ENCODE measurements at regions not wholly inside any gene's neighbourhood (a gene's known extent, or its start where the extent isn't known, plus 50 kb on each side); places are given as distances from the start of the nearest gene placed in this dataset.

DNA sequence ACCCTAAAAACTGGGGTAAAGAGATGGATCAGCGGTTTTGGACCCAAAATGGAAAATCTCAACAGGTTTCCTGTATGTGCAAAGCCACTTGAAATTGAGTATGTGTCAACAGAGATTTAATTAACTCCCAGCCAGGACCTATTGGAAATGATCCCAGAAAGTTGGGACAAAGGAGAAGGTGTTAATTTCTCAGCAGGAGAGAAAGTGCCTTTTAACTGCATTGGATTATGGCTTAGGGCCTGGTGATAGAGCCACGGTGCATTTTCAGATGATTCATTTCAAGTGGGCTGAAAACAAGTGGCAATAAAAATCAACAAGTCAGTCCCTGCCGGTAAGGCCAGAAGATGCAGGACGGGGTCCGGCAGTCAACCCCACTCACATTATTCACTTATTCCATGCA is 80.2 kb upstream of the BCL11A start:
- H3K23ac ChIP-seq (ENCODE audit: insufficient read length, low read depth, low read length): no peak overlapping the region
- H3K18ac ChIP-seq (ENCODE audit: insufficient read length, low read depth, low read length): no peak overlapping the region
- H3K4me1 ChIP-seq (ENCODE audit: insufficient read depth, low read length): no peaks in the 10 kb centered on the region
- no peak overlapping the region for H4K8ac ChIP-seq (replicated peaks; ENCODE audit: insufficient read length, low read depth, low read length)
- no peak overlapping the region for H2BK120ac ChIP-seq (ENCODE audit: low read depth, low read length, poor library complexity, severe bottlenecking)
- no peak overlapping the region for H3K9ac ChIP-seq (ENCODE audit: extremely low read depth, insufficient read length, low read length)
- Mint-ChIP-seq H3K27ac (no peak overlapping the region), H3K4me3 (no peak overlapping the region), H3K36me3 (ENCODE audit: insufficient read depth in 1 of 3, low read depth in 3 of 3) (no peaks in the 10 kb centered on the region), H3K9me3 (no peaks in the 10 kb centered on the region), H3K27me3 (ENCODE audit: low read depth) (peaks cover 10% of the 10 kb centered on the region), H3K4me1 (peaks cover 19 to 25% of the 10 kb centered on the region in 2 experiments)
- no peaks in the 10 kb centered on the region for H4K20me1 ChIP-seq (ENCODE audit: control insufficient read depth, insufficient read depth, insufficient read length)
- H3K9me3 ChIP-seq (ENCODE audit: control insufficient read depth, low read depth, low read length): no peaks in the 10 kb centered on the region
- H4K91ac ChIP-seq (ENCODE audit: insufficient read length, low read depth, low read length): no peak overlapping the region
- no peak overlapping the region for H2AK5ac ChIP-seq (ENCODE audit: insufficient read length, low read length)
- H3K23me2 ChIP-seq (ENCODE audit: insufficient read length, low read depth, low read length, poor library complexity, severe bottlenecking): no peaks in the 10 kb centered on the region
- no peak overlapping the region for H2AFZ ChIP-seq (ENCODE audit: low read length)
- no peak overlapping the region for H2BK20ac ChIP-seq (ENCODE audit: low read depth, low read length, poor library complexity, severe bottlenecking)
- WGBS (ENCODE audit: extremely low coverage, insufficient read length, low lambda C conversion rate): no CpG with 5 or more reads among the region's 5 CpGs
- no peak overlapping the region for H3K56ac ChIP-seq (ENCODE audit: insufficient read length, low read depth, low read length)
- no peak overlapping the region for H2BK15ac ChIP-seq (ENCODE audit: low read depth, low read length)
- no peak overlapping the region for H3T11ph ChIP-seq (ENCODE audit: low read length)
- no peak overlapping the region for H3K4ac ChIP-seq (ENCODE audit: low read depth, low read length)
- no peak overlapping the region for H2BK12ac ChIP-seq (ENCODE audit: insufficient read length, low read depth, low read length)
- H2BK5ac ChIP-seq (ENCODE audit: insufficient read length, low read length): no peak overlapping the region
- H4K5ac ChIP-seq (ENCODE audit: insufficient read length, low read depth, low read length): no peak overlapping the region
- no peaks in the 10 kb centered on the region for H3K79me2 ChIP-seq (ENCODE audit: insufficient read depth, low read length)
- H3K27ac ChIP-seq (ENCODE audit: insufficient read length, low read depth, low read length): no peak overlapping the region
- DNase-seq: no peak
- H3K4me2 ChIP-seq (ENCODE audit: insufficient read depth, insufficient read length, low read length): no peak overlapping the region
- H3K27me3 ChIP-seq (ENCODE audit: insufficient read depth, low read length): no peaks in the 10 kb centered on the region
- no peaks in the 10 kb centered on the region for H3K79me1 ChIP-seq (ENCODE audit: insufficient read depth, low read depth, low read length, poor library complexity, severe bottlenecking)
- TF ChIP-seq, protein P1, sequence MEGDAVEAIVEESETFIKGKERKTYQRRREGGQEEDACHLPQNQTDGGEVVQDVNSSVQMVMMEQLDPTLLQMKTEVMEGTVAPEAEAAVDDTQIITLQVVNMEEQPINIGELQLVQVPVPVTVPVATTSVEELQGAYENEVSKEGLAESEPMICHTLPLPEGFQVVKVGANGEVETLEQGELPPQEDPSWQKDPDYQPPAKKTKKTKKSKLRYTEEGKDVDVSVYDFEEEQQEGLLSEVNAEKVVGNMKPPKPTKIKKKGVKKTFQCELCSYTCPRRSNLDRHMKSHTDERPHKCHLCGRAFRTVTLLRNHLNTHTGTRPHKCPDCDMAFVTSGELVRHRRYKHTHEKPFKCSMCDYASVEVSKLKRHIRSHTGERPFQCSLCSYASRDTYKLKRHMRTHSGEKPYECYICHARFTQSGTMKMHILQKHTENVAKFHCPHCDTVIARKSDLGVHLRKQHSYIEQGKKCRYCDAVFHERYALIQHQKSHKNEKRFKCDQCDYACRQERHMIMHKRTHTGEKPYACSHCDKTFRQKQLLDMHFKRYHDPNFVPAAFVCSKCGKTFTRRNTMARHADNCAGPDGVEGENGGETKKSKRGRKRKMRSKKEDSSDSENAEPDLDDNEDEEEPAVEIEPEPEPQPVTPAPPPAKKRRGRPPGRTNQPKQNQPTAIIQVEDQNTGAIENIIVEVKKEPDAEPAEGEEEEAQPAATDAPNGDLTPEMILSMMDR (conservative IDR thresholded peaks at IDR 0.05): no peak
- H3K14ac ChIP-seq (ENCODE audit: insufficient read depth, low read length): no peak overlapping the region

Measured in H9 (cell line).